ENCODE measurements at regions not wholly inside any gene's neighbourhood (a gene's known extent, or its start where the extent isn't known, plus 50 kb on each side); places are given as distances from the start of the nearest gene placed in this dataset.

DNA sequence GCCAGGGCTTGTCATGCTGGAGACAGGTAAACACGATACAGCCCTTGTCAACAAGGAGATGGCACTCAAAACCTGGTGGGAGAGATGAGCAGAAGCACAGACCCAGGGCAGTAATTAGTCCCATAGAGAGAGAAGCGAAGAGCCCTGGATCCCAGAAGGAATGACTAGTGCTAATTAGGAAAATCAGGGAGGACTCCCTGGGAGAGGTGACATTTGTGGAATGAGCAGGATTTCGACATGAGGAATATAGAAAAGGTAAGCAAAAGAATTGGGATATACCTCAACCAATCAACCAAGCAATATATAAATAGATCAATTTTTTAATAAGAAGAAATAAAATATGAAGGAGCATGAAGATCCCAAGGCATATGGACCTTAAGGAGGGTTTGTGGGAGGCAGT is 98.5 kb upstream of the GJB5 start:
- Histone ChIP-seq H3K9me1 (replicated peaks; ENCODE audit: control insufficient read depth, extremely low read depth, insufficient read depth, low read length) (no peaks in the 10 kb centered on the region), H2AFZ (ENCODE audit: low read depth, low read length) (no peak overlapping the region), H4K20me1 (replicated peaks; ENCODE audit: control insufficient read depth, extremely low read depth, insufficient read depth, low read length) (no peaks in the 10 kb centered on the region), H3K9me3 (replicated peaks; ENCODE audit: control insufficient read depth, insufficient read depth, low read length) (no peaks in the 10 kb centered on the region), H3K36me3 (ENCODE audit: control insufficient read depth in 2 of 2, extremely low read depth in 1 of 2, insufficient read depth in 2 of 2, low read length in 2 of 2) (no peaks in the 10 kb centered on the region), H3K27me3 (ENCODE audit: control insufficient read depth in 2 of 2, insufficient read depth in 2 of 2, low read length in 2 of 2) (no peaks in the 10 kb centered on the region), H3K27ac (ENCODE audit: insufficient read depth, low read depth, low read length) (no peak overlapping the region), H3K4me2 (ENCODE audit: insufficient read depth, low read length) (no peak overlapping the region), H3K4me1 (ENCODE audit: control insufficient read depth, extremely low read depth, insufficient read depth, low read length) (no peaks in the 10 kb centered on the region), H3K79me2 (ENCODE audit: control insufficient read depth, insufficient read depth, low read length) (no peaks in the 10 kb centered on the region), H3K9ac (replicated peaks; ENCODE audit: extremely low read depth, insufficient read depth, low read length) (no peak overlapping the region), H3K4me3 (replicated peaks in 1 of 3; ENCODE audit: insufficient read depth in 1 of 3, low read depth in 1 of 3, low read length in 3 of 3) (no peak overlapping the region)
- BruUV-seq (replicated peaks) = no TSS peak
- no peak for DNase-seq (ENCODE audit: low read depth, low spot score)
- CTCF ChIA-PET = no interaction called here
- POLR2A ChIA-PET = no interaction called here
- intact Hi-C loops (cut with micrococcal nuclease) = no loop called here
- dilution Hi-C loops (cut with MboI; ENCODE audit: extremely low pct_ligation_motif_present, low sequenced_read_pairs) = no loop called here
- FAIRE-seq = no peak
- TF ChIP-seq EZH2 (IDR thresholded peaks at IDR 0.05; ENCODE audit: borderline replicate concordance, low read depth, low read length, severe bottlenecking) (no peak), MYC (IDR thresholded peaks at IDR 0.05; ENCODE audit: low read depth, low read length) (no peak), JUN (IDR thresholded peaks at IDR 0.05; ENCODE audit: borderline replicate concordance, insufficient read depth, insufficient read length, low read depth) (no peak), GATA2 (IDR thresholded peaks at IDR 0.05; ENCODE audit: insufficient read depth, insufficient read length, low read depth, low read length) (no peak), POLR2AphosphoS5 (IDR thresholded peaks at IDR 0.05; ENCODE audit: insufficient read depth, low read depth, low read length) (no peak), POLR2A (IDR thresholded peaks at IDR 0.05; ENCODE audit: low read depth, low read length) (no peak), FOS (IDR thresholded peaks at IDR 0.05; ENCODE audit: borderline replicate concordance, insufficient read depth, low read length) (no peak)
- TF ChIP-seq, protein P1, sequence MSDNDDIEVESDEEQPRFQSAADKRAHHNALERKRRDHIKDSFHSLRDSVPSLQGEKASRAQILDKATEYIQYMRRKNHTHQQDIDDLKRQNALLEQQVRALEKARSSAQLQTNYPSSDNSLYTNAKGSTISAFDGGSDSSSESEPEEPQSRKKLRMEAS (IDR thresholded peaks at IDR 0.05; ENCODE audit: insufficient read depth, insufficient read length) = no peak
- TF ChIP-seq, protein P2, sequence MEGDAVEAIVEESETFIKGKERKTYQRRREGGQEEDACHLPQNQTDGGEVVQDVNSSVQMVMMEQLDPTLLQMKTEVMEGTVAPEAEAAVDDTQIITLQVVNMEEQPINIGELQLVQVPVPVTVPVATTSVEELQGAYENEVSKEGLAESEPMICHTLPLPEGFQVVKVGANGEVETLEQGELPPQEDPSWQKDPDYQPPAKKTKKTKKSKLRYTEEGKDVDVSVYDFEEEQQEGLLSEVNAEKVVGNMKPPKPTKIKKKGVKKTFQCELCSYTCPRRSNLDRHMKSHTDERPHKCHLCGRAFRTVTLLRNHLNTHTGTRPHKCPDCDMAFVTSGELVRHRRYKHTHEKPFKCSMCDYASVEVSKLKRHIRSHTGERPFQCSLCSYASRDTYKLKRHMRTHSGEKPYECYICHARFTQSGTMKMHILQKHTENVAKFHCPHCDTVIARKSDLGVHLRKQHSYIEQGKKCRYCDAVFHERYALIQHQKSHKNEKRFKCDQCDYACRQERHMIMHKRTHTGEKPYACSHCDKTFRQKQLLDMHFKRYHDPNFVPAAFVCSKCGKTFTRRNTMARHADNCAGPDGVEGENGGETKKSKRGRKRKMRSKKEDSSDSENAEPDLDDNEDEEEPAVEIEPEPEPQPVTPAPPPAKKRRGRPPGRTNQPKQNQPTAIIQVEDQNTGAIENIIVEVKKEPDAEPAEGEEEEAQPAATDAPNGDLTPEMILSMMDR (IDR thresholded peaks at IDR 0.05; ENCODE audit: extremely low read depth in 1 of 2, insufficient read depth in 1 of 2, low read depth in 1 of 2, low read length in 2 of 2) = no peak

Measured in endothelial cell of umbilical vein (primary cell).